ENCODE measurements at regions not wholly inside any gene's neighbourhood (a gene's known extent, or its start where the extent isn't known, plus 50 kb on each side); places are given as distances from the start of the nearest gene placed in this dataset.

DNA sequence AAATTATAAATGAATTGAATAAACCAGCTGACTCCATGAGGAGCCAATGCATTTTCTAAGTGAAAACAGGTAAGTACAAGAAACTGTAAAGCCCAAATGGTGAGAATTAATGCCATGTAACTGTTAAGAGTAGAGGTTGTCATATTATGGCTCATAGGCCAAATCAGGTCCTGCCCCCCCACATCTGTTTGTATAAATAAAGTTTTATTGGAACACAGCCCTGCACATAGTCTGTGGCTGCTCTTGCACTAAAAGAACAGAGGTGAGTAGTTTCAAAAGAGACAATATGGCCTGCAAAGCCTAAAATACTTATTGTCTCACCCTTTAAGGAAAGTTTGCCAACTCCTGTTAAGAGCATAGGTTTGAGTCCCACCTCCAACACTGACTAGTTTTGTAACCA lies 140.5 kb upstream of the SRRM4 start:
- TF ChIP-seq, protein P1, sequence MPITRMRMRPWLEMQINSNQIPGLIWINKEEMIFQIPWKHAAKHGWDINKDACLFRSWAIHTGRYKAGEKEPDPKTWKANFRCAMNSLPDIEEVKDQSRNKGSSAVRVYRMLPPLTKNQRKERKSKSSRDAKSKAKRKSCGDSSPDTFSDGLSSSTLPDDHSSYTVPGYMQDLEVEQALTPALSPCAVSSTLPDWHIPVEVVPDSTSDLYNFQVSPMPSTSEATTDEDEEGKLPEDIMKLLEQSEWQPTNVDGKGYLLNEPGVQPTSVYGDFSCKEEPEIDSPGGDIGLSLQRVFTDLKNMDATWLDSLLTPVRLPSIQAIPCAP (CRISPR knock-in tag; IDR thresholded peaks at IDR 0.05; ENCODE audit: borderline replicate concordance), result no peak
- TF ChIP-seq EP300 (IDR thresholded peaks at IDR 0.05; ENCODE audit: low read length) (no peak), ZEB2 (IDR thresholded peaks at IDR 0.05) (no peak), ZBTB7A (IDR thresholded peaks at IDR 0.05; ENCODE audit: borderline replicate concordance, control insufficient read depth, low read depth, low read length) (no peak)
- TF ChIP-seq, protein P2, sequence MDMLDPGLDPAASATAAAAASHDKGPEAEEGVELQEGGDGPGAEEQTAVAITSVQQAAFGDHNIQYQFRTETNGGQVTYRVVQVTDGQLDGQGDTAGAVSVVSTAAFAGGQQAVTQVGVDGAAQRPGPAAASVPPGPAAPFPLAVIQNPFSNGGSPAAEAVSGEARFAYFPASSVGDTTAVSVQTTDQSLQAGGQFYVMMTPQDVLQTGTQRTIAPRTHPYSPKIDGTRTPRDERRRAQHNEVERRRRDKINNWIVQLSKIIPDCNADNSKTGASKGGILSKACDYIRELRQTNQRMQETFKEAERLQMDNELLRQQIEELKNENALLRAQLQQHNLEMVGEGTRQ (CRISPR knock-in tag; IDR thresholded peaks at IDR 0.05), result no peak
- TF ChIP-seq, protein P3, sequence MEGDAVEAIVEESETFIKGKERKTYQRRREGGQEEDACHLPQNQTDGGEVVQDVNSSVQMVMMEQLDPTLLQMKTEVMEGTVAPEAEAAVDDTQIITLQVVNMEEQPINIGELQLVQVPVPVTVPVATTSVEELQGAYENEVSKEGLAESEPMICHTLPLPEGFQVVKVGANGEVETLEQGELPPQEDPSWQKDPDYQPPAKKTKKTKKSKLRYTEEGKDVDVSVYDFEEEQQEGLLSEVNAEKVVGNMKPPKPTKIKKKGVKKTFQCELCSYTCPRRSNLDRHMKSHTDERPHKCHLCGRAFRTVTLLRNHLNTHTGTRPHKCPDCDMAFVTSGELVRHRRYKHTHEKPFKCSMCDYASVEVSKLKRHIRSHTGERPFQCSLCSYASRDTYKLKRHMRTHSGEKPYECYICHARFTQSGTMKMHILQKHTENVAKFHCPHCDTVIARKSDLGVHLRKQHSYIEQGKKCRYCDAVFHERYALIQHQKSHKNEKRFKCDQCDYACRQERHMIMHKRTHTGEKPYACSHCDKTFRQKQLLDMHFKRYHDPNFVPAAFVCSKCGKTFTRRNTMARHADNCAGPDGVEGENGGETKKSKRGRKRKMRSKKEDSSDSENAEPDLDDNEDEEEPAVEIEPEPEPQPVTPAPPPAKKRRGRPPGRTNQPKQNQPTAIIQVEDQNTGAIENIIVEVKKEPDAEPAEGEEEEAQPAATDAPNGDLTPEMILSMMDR (IDR thresholded peaks at IDR 0.05 in 2 of 3, conservative IDR thresholded peaks at IDR 0.05 in 1 of 3; ENCODE audit: insufficient read depth in 2 of 3, low read depth in 1 of 3, low read length in 3 of 3), result no peak
